A549 (cell line): ENCODE measurements at regions not wholly inside any gene's neighbourhood (a gene's known extent, or its start where the extent isn't known, plus 50 kb on each side); places are given as distances from the start of the nearest gene placed in this dataset.
A peak's percentile ranks its signal among the peaks of the same experiment; 100 is the strongest.

Experiments
- CHD4 ChIP-seq: fragments of 200-600 bp; sonication (generic); IDR thresholded peaks from 2 replicates; pipeline ENCODE4 v1.6.1; 2016; ENCODE audit warnings: antibody characterized with exemption, mild to moderate bottlenecking, borderline replicate concordance
- CTCF ChIP-seq: fragments of >200 bp; sonication (Bioruptor Twin); formaldehyde crosslinking; IDR thresholded peaks from 3 replicates; pipeline ENCODE4 v1.5.1; 2016
- HMGXB4 ChIP-seq: fragments of 250-450 bp; sonication (Bioruptor Pico); IDR thresholded peaks from 2 replicates; pipeline ENCODE4 v1.5.0; 2021; ENCODE audit warnings: mild to moderate bottlenecking, moderate library complexity, borderline replicate concordance
- JUN ChIP-seq, 2 experiments: fragments of >200 bp; sonication (Bioruptor Twin); formaldehyde crosslinking; IDR thresholded peaks; 2 replicates in 1 of 2; 3 replicates in 1 of 2; pipeline ENCODE4 v1.6.1; 2016 to 2017
- MYC ChIP-seq: IDR thresholded peaks from 2 replicates; pipeline ENCODE4 v1.6.1; 2012; ENCODE audit warnings: mild to moderate bottlenecking, inconsistent platforms, low read length, improper control_type of control experiment, borderline replicate concordance
- POLR2A ChIP-seq: IDR thresholded peaks from 2 replicates; pipeline ENCODE4 v1.6.1; 2012; ENCODE audit warnings: mild to moderate bottlenecking, low read length
- REST ChIP-seq: fragments of 200-600 bp; sonication (generic); IDR thresholded peaks from 2 replicates; pipeline ENCODE4 v1.6.1; 2016; ENCODE audit warnings: antibody characterized with exemption, mild to moderate bottlenecking, moderate library complexity
- SMC3 ChIP-seq: fragments of >200 bp; sonication (Bioruptor Twin); formaldehyde crosslinking; IDR thresholded peaks from 3 replicates; pipeline ENCODE4 v1.6.1; 2018; ENCODE audit warnings: inconsistent platforms

GRCh38 chr2:111667542-111668273 lies 216.3 kb downstream of the ANAPC1 start:
- no peak for TF ChIP-seq MYC
- TF ChIP-seq CHD4 = no peak
- TF ChIP-seq POLR2A = no peak
- peak; percentile 29; the same call in 2 of the 3 replicates for TF ChIP-seq CTCF
- TF ChIP-seq HMGXB4 = no peak
- TF ChIP-seq JUN (IDR thresholded peaks at IDR 0.05) = no peak
- no peak for TF ChIP-seq REST
- TF ChIP-seq SMC3 = peak; percentile 56
